ENCODE measurements at regions not wholly inside any gene's neighbourhood (a gene's known extent, or its start where the extent isn't known, plus 50 kb on each side); places are given as distances from the start of the nearest gene placed in this dataset.

GRCh38 chr3:76203578-76203977, 418.2 kb upstream of the ZNF717 start:
- no peak for DNase-seq (ENCODE audit: low read depth in 2 of 2)
- no peak for TF ChIP-seq CTCF (IDR thresholded peaks at IDR 0.05; ENCODE audit: low read depth, low read length)
- no peak overlapping the region for H3K4me3 ChIP-seq (replicated peaks in 1 of 2; ENCODE audit: low read depth in 2 of 2, low read length in 2 of 2)

GRCh38 chr3:76206346-76206745, 421.0 kb upstream of the ZNF717 start:
- DNase-seq (ENCODE audit: low read depth in 2 of 2), result no peak
- no peak for TF ChIP-seq CTCF (IDR thresholded peaks at IDR 0.05; ENCODE audit: low read depth, low read length)
- H3K4me3 ChIP-seq (replicated peaks in 1 of 2; ENCODE audit: low read depth in 2 of 2, low read length in 2 of 2), result no peak overlapping the region

- no peak for DNase-seq (ENCODE audit: low read depth in 2 of 2)
- H3K4me3 ChIP-seq (replicated peaks in 1 of 2; ENCODE audit: low read depth in 2 of 2, low read length in 2 of 2), result no peak overlapping the region
- no peak for TF ChIP-seq CTCF (IDR thresholded peaks at IDR 0.05; ENCODE audit: low read depth, low read length)
These were observed 427.3 kb upstream of the ZNF717 start for GRCh38 chr3:76212679-76213078.

GRCh38 chr3:76222201-76222600, 436.9 kb upstream of the ZNF717 start:
- TF ChIP-seq CTCF (IDR thresholded peaks at IDR 0.05; ENCODE audit: low read depth, low read length), result no peak
- no peak overlapping the region for H3K4me3 ChIP-seq (replicated peaks in 1 of 2; ENCODE audit: low read depth in 2 of 2, low read length in 2 of 2)
- peak in 1 of 2 donors; percentile 2 for DNase-seq (ENCODE audit: low read depth in 2 of 2)

GRCh38 chr3:76231258-76231657, 445.9 kb upstream of the ZNF717 start:
- DNase-seq (ENCODE audit: low read depth in 2 of 2), result no peak
- TF ChIP-seq CTCF (IDR thresholded peaks at IDR 0.05; ENCODE audit: low read depth, low read length), result no peak
- H3K4me3 ChIP-seq (replicated peaks in 1 of 2; ENCODE audit: low read depth in 2 of 2, low read length in 2 of 2), result no peak overlapping the region

GRCh38 chr3:76242886-76243753, 457.8 kb upstream of the ZNF717 start:
- no peak for DNase-seq (ENCODE audit: low read depth in 2 of 2)
- no peak overlapping the region for H3K4me3 ChIP-seq (replicated peaks in 1 of 2; ENCODE audit: low read depth in 2 of 2, low read length in 2 of 2)
- no peak for TF ChIP-seq CTCF (IDR thresholded peaks at IDR 0.05; ENCODE audit: low read depth, low read length)

All from cardiac fibroblast (primary cell).